AG04450 (cell line): ENCODE measurements at regions not wholly inside any gene's neighbourhood (a gene's known extent, or its start where the extent isn't known, plus 50 kb on each side); places are given as distances from the start of the nearest gene placed in this dataset.

Experiments
- CTCF ChIA-PET: fragments of 300-600, 350-600 bp; formaldehyde crosslinking; extraction: SDS; loops from one replicate; lab custom pipeline; 2022; ENCODE audit warnings: antibody characterized with exemption, inconsistent platforms; lab: Charles Lee
- POLR2A ChIA-PET: fragments of 350-600 bp; formaldehyde crosslinking; extraction: SDS; loops from one replicate; lab custom pipeline; 2021; ENCODE audit warnings: antibody characterized with exemption, inconsistent platforms; lab: Yijun Ruan, JAX
- DNase-seq: peaks from one replicate; pipeline ENCODE4 v3.0.0-alpha.2; 2011; ENCODE audit warnings: low read depth, low spot score
- H3K27ac ChIP-seq: one replicate; pipeline ENCODE4 v1.5.1; 2012; ENCODE audit warnings: low read depth, low read length, control low read depth
- H3K27me3 ChIP-seq: one replicate; pipeline ENCODE4 v1.6.0; 2012; ENCODE audit warnings: low read length; ENCODE audit not compliant: control insufficient read depth, insufficient read depth
- H3K4me3 ChIP-seq: 2 replicates; pipeline ENCODE4 v1.5.1; 2011; ENCODE audit warnings: mild to moderate bottlenecking, low read depth, low read length, control low read depth
- H3K9me3 ChIP-seq: 2 replicates; pipeline ENCODE4 v1.5.1; 2012; ENCODE audit warnings: low read length; ENCODE audit not compliant: control insufficient read depth, insufficient read depth
- CTCF ChIP-seq: IDR thresholded peaks from 2 replicates; pipeline ENCODE4 v1.5.1; 2011; ENCODE audit warnings: low read depth, low read length, control low read depth, inconsistent platforms

DNA sequence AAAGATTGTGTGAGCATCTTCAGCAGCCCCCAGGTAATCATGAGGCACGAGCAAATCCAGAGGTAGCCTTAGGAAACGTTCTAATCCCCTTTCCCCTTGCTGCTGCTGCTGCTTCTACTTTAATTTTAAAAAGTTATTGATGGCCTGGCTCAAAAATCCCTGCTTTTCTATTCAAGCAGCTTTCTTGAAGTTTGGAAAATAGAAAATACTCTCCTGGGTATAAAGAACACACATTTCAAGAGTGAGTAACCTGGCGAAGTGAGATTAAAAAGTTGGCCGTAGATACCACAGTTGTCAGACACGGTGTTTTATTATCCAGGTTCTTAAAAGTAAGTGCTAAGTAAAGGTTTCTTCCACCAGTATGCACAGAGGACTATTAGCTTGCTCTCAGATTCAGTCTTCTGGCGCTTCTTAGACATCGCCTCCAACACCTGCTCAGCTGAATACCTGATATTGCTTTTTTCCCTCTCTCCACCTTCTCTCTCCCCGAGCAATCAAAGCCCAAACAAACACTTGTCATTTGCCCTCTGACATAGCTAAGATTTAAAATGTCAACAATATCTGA, 150.7 kb downstream of the EDN3 start:
- Histone ChIP-seq H3K9me3 (no peaks in the 10 kb centered on the region), H3K4me3 (no peak overlapping the region), H3K27ac (no peak overlapping the region), H3K27me3 (no peaks in the 10 kb centered on the region)
- DNase-seq: no peak
- no peak for TF ChIP-seq CTCF
- CTCF ChIA-PET: no interaction called here
- POLR2A ChIA-PET: no interaction called here

- no peaks in the 10 kb centered on the region; the same call in 1 of the 2 replicates for H3K9me3 ChIP-seq
- no peak for DNase-seq
- no peak for TF ChIP-seq CTCF
- H3K4me3 ChIP-seq: no peak overlapping the region
- POLR2A ChIA-PET: no interaction called here
- CTCF ChIA-PET: no interaction called here
- H3K27ac ChIP-seq: no peak overlapping the region
- no peaks in the 10 kb centered on the region for H3K27me3 ChIP-seq
These were observed 151.2 kb downstream of the EDN3 start for GRCh38 chr20:59451641-59452040.

DNA sequence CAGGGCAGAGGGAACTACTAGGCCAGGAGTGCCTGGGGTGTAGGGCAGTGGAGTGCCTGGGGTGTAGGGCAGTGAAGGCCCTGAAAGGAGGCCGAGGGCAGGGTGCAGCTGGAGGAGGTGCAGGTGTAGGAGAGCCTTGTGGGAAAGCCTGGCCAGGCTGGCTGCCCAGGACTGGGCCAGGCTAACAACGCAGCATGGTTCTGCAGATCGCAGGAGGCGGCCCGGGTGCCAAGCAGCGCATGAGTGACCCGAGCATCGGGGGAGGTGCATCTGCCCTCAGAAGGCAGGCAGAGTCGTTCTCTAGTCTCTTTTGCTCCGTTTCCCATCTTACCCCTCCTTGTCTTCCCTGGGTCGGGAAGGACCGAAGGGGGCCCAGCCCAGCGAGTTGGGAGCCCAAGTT, 151.5 kb upstream of the PHACTR3 start:
- no peak for DNase-seq
- no peak for TF ChIP-seq CTCF
- Histone ChIP-seq H3K4me3 (no peak overlapping the region), H3K9me3 (no peaks in the 10 kb centered on the region; the same call in 1 of the 2 replicates), H3K27ac (no peak overlapping the region), H3K27me3 (no peaks in the 10 kb centered on the region)
- ChIA-PET CTCF (interaction anchor here (1.4 kb wide), 1 partner anchor 72 kb away, joined by 3 read pairs; no protein-coding TSS in a partner anchor), POLR2A (no interaction called here)

DNA sequence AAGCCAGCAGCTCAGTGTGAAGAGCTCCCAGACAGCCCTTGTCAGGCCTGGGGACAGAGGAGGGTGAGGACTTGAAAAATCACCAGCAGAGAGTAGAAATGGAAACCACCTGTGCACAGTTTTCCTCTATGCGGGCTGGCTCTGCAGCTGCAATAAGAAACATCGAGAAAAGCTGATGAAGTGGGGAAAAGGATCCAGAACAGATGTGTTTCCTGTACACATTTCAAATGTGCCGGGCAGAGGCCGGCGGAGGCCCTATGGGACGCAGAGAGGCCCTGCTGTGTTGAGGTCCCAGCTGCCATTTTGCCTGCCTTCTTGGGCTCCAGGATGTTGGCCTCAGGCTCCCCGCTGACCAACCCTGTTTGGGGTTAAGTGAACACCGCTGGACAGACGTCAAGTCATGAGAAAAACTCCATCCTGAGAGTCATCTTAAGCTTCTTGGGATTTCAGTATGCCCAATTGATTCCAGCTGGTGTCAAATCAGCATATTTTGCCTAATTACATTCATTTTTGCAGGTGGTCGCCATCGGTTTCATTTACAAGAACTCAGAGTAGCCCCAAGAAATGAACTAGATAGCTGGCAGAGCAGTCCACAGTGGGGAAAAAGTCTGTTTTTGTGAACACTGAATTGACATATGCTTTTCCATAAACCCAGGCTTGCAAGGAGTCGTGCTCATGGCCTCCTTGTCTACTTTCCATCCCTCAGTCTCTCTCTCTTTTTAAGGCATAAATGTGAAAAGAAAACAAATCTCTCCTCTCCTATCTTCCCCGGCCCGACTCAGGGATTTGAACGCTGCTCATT, 150.4 kb upstream of the PHACTR3 start:
- TF ChIP-seq CTCF: no peak
- ChIA-PET POLR2A (no interaction called here), CTCF (interaction anchor here (1.4 kb wide), 1 partner anchor 71 kb away, joined by 3 read pairs; no protein-coding TSS in a partner anchor)
- H3K9me3 ChIP-seq: no peaks in the 10 kb centered on the region; the same call in 1 of the 2 replicates
- H3K27ac ChIP-seq: no peak overlapping the region
- no peaks in the 10 kb centered on the region for H3K27me3 ChIP-seq
- H3K4me3 ChIP-seq: no peak overlapping the region
- DNase-seq: no peak
